ENCODE measurements at regions not wholly inside any gene's neighbourhood (a gene's known extent, or its start where the extent isn't known, plus 50 kb on each side); places are given as distances from the start of the nearest gene placed in this dataset.

DNA sequence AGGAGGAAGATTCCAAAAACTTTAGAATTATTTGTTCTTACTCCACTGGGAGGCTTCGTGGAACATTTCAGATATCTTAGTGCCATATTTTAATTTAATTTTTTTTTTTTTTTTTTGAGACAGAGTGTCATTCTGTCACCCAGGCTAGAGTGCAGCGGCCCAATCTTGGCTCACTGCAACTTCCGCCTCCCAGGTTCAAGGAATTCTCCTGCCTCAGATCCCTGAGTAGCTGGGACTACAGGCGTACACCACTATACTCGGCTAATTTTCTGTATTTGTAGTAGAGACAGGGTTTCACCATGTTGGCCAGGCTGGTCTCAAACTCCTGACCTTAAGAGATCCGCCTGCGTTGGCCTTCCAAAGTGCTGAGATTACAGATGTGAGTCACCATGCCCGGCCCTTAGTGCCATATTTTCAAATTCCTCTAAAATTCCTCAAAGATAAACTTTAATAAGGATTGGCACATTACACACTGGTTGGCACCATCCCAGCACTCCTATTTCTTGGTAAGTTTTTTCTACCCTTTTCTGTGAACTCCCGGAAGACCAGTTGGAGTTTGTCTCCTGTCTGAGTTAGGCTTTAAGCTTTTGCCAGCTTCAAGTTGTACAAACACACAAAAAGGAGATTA is 693.7 kb downstream of the MCTP2 start:
- DNase-seq = no peak

DNA sequence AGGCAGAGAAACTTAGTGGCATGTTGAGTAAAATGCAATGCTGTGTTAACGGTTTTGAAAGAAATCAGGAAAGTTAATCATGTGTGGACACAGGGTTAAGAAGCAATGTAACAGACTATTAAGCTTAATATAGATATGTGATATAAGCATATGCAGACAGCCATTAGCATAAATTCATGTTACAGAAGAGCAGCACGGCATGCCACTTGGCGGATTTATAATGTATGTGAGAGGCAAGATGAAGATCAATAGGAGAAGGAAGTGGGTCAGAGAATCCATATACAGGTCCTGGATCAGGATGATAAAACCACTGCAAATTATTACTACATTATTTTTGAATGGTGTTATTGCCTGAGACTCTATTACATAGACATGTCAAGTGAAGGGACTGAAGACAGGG is 694.3 kb downstream of the MCTP2 start:
- DNase-seq = no peak

DNA sequence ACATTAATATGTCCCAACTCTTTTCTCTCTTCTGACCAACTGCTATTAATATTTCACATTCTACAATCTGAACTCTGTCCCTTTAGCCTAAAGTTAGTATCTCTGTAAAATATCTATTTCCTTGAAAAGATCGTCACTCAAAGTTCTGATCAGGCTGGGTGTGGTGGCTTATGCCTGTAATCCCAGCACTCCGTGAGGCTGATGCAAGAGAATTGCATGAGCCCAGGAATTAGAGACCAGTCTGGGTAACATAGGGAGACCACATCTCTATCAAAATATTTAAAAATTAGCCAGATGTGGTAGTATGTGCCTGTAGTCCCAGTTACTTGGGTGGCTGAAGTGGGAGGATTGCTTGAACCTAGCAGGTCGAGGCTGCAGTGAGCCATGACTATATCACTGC is 695.6 kb downstream of the MCTP2 start:
- no peak for DNase-seq

DNA sequence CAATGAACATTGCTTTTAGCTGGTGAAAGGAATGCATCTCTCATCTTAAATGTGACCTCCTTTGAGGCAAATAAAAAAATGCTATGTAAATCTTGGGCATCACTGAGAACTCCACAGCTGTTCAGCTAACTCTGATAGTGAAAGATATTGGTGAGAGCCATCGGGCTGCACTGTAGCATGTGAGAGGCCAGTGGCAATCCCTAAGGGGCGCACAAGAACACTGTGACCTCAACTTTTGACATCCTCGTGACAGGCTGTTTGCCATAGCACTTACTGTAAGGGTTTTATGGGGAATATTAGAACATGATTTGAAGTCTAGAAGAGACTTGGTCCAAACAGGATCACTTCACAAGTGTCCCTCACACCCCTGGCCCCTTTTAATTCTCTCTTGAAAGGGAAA is 697.9 kb downstream of the MCTP2 start:
- DNase-seq = no peak

GRCh38 chr15:94930441-94930840 is 699.1 kb downstream of the MCTP2 start:
- no peak for DNase-seq

GRCh38 chr15:94930960-94931359 is 699.6 kb downstream of the MCTP2 start:
- peak; percentile 1 for DNase-seq

- no peak for DNase-seq
These were observed 703.1 kb downstream of the MCTP2 start for GRCh38 chr15:94934440-94934839.

DNA sequence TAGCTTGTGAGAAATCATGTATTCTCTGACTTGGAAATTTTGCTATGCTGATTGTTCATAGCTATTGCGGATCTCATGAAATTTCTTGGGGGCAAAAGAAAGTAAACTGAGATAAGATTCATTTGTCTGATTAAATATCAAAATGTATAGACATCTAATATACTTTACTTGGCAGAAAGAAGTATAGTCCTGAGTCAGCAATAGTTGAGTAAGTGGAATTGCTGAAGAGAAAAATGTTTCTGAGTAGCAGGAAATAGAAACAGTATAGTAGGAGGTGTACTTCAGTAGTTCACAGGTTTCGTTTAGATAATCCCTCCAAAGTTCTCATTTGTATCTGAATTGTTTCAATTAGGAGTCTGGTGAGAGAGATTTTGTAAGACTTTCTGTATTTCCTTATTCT is 705.9 kb downstream of the MCTP2 start:
- DNase-seq = no peak

DNA sequence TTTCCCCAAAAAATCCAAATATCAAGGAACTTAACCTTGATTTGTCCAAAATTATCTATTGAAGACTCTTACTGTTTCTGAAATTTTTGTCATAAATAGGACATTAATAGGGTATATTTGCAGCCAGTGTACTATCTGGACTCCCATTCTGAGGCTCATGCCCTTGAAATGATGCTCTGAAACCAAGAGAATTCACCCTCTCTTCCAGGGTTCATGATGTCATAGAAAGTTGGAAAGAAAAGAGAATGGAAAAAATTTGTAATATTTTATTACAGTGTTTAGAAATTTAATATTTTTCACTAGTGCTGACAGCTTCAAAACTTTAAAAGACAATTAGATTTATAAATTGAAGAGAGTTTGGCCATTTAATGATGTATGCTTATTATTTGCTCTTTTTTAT is 712.5 kb downstream of the MCTP2 start:
- DNase-seq = no peak

GRCh38 chr15:94951538-94951937 is 720.2 kb downstream of the MCTP2 start:
- DNase-seq = no peak

- DNase-seq = no peak
These were observed 732.6 kb downstream of the MCTP2 start for GRCh38 chr15:94963953-94964352.

DNA sequence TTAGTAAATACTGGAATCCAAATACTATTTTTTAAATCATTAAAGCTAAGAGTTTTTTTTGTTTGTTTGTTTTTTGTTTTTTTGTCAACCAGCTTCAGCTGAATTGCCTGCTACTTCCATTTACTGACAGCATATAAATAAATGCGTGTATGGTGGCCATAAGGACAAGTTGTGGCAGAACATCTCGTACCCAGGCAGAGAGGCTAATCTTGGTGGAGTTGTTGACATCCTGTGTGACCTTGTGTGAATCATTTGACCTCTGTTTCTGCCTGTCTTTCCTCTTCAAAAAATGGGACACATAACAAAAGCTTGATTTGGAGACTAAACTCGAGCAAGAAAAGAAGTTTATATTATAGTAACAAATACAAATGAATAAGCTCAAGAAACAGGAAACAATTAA is 734.2 kb downstream of the MCTP2 start:
- no peak for DNase-seq

- no peak for DNase-seq
These were observed 736.8 kb downstream of the MCTP2 start for GRCh38 chr15:94968133-94968532.

DNA sequence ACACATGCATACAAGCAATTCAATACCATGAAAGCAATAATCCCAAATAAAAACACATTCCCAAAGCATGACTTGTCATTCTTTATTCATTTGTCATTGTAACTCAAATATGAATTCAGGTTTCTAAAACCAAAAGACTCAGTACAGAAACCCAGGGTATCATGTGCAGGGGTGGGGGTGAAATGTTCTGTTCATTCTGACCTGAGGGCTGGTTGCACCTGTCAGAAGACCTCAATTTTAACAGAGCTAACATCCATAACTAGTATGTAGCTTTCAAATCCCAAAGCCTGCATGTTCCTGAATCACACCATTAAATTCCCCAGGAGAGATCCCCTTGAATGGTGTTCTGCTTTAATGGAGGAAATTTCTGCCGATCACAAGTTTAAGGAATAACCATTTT is 738.7 kb downstream of the MCTP2 start:
- DNase-seq = no peak

DNA sequence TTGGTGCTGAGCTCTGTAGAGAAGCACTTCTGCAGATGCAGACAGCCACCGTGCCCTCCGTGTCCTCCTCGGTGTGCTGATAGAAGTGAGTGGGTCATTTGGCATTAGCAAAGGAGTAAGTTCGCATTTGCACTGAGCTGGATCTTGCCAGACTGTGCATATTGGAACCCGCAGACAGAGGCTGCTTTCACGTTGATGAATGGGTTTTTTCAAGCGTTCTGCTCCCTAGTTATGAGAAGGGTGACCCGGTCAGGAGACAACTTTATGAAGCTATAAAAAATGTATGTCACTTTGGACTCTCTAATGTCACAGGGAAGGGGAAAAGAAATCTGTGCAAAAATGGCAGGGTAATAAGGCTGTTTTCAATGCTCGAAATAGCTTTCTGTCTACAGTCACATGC is 739.4 kb downstream of the MCTP2 start:
- no peak for DNase-seq

DNA sequence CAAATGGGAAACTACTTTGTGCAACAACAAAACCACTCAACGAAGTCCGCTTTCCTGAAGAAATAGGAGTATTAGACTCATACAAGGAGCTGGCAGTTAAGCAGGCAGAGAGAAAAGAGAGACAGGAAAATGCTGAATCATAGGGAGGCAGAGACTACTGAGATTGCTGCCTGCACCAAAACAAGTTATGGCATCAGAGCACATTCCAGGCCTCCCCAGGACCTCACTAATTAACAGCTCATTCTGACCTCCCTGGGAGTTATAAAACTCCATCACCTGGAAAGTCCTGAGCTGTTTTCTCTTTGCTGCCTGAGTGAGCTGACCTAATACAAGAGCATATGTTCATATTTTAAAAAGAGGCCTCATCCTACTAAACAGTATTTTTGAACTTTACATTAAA is 741.0 kb downstream of the MCTP2 start:
- DNase-seq = no peak

DNA sequence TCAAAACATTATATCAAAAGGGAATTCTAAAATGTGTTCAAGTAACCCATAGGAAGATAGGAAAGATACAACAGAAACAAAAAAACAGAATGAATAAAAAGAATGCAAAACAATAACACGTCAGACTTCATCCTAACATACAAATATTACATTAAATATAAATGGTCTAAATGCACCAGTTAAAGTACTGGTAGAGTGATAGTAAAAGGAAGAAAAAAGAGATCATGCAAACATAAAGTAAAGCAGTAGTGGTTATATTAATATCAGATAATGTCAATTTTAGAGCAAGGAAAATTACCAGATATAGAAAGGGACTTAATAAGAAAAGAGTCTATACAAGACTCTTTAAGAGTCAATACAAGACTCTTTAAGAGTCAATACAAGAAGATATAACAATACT is 755.7 kb downstream of the MCTP2 start:
- DNase-seq = no peak

GRCh38 chr15:94991718-94992117 is 760.4 kb downstream of the MCTP2 start:
- DNase-seq = no peak

DNA sequence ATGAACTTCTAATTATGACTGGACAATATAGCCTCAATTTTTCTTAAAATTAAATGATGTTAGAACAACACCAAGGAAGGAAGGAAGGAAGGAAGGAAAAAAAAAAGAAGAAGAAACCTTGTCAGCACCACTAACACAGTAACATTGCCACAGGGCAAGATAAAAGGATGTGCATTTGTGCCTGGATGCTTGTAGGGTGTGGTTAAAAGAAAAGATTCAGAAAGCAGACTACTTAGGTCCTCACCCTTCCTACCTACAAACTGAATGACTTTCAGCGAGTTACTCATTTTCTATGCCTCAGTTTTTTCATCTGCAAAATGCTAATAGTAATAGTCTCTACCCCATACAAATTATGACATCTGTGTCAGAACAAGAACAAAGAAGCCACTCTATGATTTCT is 778.3 kb downstream of the MCTP2 start:
- no peak for DNase-seq

GRCh38 chr15:95013381-95013780 is 782.0 kb downstream of the MCTP2 start:
- no peak for DNase-seq

DNA sequence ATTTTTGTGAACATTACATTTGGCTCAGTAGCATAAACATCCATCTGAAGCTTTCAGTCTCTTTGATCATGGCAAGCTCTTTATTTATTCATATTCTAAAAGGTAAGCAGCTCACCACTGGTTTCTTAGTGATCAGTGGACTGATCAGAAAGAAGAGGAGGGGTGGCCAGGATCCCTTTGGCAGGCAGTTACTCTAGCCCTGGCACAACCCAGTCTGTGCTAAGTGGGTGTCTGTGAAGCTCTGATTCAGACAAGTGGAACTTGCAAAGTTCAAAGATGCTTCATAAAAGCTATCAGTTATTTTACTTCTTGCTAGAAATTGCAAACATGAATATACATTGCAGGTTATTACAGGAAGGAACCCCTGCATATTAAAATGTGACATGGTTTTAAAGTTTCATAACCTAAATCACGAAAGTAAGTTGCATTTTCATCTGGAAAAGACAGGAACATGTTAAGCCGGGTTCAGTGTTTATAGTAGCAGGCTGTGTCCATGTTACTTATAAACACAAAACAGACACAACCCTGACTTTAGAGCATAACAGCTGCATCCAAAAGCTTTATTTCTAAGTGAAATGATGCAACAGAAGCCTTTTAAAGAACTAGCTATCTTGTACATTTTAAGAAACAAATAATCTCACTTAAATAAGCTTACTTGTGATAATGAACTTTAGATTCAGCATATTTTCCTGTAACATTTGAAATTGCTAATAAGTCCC is 785.3 kb downstream of the MCTP2 start:
- DNase-seq = no peak

- DNase-seq = no peak
These were observed 786.4 kb downstream of the MCTP2 start for GRCh38 chr15:95017666-95018328.

- no peak for DNase-seq
These were observed 787.7 kb downstream of the MCTP2 start for GRCh38 chr15:95018888-95019545.

- no peak for DNase-seq
These were observed 788.5 kb downstream of the MCTP2 start for GRCh38 chr15:95019907-95020306.
